WTC11 (cell line): ENCODE measurements at regions not wholly inside any gene's neighbourhood (a gene's known extent, or its start where the extent isn't known, plus 50 kb on each side); places are given as distances from the start of the nearest gene placed in this dataset.

ENCODE experiments used
- JUN ChIP-seq: sonication (generic); formaldehyde crosslinking; IDR thresholded peaks from 2 replicates; pipeline ENCODE4 v1.8.0; 2023; ENCODE audit warnings: mild to moderate bottlenecking, missing genetic modification reagents
- KAT7 ChIP-seq: sonication (generic); formaldehyde crosslinking; IDR thresholded peaks from 2 replicates; pipeline ENCODE4 v1.8.1; 2023; ENCODE audit warnings: missing genetic modification reagents, mild to moderate bottlenecking, borderline replicate concordance
- MYBL2 ChIP-seq: sonication (generic); formaldehyde crosslinking; IDR thresholded peaks from 2 replicates; pipeline ENCODE4 v1.8.1; 2023; ENCODE audit warnings: mild to moderate bottlenecking, moderate library complexity, missing genetic modification reagents
- RELA ChIP-seq: sonication (generic); formaldehyde crosslinking; IDR thresholded peaks from 2 replicates; pipeline ENCODE4 v1.8.1; 2022; ENCODE audit warnings: missing genetic modification reagents, mild to moderate bottlenecking, borderline replicate concordance
- TF ChIP-seq, protein P1 (sequence below): fragments of 200-600 bp; IDR thresholded peaks from 2 replicates; pipeline ENCODE4 v1.8.0; 2022; ENCODE audit warnings: antibody characterized with exemption
- TF ChIP-seq, protein P2 (sequence below): sonication (generic); formaldehyde crosslinking; IDR thresholded peaks from 2 replicates; pipeline ENCODE4 v1.8.1; 2023; ENCODE audit warnings: mild to moderate bottlenecking, missing genetic modification reagents
- TF ChIP-seq, protein P3 (sequence below): sonication (generic); formaldehyde crosslinking; IDR thresholded peaks from 2 replicates; pipeline ENCODE4 v1.8.0; 2022; ENCODE audit warnings: mild to moderate bottlenecking, missing genetic modification reagents
- TF ChIP-seq, protein P4 (sequence below): sonication (generic); formaldehyde crosslinking; IDR thresholded peaks from 2 replicates; pipeline ENCODE4 v1.8.1; 2022; ENCODE audit warnings: missing genetic modification reagents, borderline replicate concordance
- TF ChIP-seq, protein P5 (sequence below): sonication (generic); formaldehyde crosslinking; IDR thresholded peaks from 2 replicates; pipeline ENCODE4 v1.8.1; 2023; ENCODE audit warnings: mild to moderate bottlenecking, moderate library complexity, missing genetic modification reagents

DNA sequence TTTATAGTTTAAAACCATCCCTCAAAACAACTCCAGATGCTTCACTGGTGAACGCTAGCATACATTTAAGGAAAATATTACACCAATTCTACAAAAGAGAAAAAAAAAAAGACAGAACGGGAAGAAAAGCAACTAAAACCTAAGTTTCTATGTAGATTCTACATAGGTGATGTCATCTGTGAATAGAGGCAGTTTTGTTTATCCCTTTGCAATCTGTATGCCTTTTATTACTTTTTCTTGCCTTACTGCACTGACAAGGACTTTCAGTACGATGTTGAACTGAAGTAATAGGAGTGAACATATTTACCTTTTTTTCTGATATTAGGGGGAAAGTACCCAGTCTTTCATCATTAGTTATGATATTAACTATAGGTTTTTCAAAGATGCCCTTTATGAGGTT lies 101.7 kb upstream of the HAO2 start:
- TF ChIP-seq RELA (CRISPR knock-in tag) (no peak), JUN (CRISPR knock-in tag) (no peak), KAT7 (CRISPR knock-in tag) (no peak), MYBL2 (CRISPR knock-in tag) (no peak)
- TF ChIP-seq, protein P1, sequence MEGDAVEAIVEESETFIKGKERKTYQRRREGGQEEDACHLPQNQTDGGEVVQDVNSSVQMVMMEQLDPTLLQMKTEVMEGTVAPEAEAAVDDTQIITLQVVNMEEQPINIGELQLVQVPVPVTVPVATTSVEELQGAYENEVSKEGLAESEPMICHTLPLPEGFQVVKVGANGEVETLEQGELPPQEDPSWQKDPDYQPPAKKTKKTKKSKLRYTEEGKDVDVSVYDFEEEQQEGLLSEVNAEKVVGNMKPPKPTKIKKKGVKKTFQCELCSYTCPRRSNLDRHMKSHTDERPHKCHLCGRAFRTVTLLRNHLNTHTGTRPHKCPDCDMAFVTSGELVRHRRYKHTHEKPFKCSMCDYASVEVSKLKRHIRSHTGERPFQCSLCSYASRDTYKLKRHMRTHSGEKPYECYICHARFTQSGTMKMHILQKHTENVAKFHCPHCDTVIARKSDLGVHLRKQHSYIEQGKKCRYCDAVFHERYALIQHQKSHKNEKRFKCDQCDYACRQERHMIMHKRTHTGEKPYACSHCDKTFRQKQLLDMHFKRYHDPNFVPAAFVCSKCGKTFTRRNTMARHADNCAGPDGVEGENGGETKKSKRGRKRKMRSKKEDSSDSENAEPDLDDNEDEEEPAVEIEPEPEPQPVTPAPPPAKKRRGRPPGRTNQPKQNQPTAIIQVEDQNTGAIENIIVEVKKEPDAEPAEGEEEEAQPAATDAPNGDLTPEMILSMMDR: no peak
- TF ChIP-seq, protein P2, sequence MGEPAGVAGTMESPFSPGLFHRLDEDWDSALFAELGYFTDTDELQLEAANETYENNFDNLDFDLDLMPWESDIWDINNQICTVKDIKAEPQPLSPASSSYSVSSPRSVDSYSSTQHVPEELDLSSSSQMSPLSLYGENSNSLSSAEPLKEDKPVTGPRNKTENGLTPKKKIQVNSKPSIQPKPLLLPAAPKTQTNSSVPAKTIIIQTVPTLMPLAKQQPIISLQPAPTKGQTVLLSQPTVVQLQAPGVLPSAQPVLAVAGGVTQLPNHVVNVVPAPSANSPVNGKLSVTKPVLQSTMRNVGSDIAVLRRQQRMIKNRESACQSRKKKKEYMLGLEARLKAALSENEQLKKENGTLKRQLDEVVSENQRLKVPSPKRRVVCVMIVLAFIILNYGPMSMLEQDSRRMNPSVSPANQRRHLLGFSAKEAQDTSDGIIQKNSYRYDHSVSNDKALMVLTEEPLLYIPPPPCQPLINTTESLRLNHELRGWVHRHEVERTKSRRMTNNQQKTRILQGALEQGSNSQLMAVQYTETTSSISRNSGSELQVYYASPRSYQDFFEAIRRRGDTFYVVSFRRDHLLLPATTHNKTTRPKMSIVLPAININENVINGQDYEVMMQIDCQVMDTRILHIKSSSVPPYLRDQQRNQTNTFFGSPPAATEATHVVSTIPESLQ: no peak
- TF ChIP-seq, protein P3, sequence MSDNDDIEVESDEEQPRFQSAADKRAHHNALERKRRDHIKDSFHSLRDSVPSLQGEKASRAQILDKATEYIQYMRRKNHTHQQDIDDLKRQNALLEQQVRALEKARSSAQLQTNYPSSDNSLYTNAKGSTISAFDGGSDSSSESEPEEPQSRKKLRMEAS (CRISPR knock-in tag): no peak
- TF ChIP-seq, protein P4, sequence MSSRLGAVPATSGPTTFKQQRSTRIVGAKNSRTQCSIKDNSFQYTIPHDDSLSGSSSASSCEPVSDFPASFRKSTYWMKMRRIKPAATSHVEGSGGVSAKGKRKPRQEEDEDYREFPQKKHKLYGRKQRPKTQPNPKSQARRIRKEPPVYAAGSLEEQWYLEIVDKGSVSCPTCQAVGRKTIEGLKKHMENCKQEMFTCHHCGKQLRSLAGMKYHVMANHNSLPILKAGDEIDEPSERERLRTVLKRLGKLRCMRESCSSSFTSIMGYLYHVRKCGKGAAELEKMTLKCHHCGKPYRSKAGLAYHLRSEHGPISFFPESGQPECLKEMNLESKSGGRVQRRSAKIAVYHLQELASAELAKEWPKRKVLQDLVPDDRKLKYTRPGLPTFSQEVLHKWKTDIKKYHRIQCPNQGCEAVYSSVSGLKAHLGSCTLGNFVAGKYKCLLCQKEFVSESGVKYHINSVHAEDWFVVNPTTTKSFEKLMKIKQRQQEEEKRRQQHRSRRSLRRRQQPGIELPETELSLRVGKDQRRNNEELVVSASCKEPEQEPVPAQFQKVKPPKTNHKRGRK: no peak
- TF ChIP-seq, protein P5, sequence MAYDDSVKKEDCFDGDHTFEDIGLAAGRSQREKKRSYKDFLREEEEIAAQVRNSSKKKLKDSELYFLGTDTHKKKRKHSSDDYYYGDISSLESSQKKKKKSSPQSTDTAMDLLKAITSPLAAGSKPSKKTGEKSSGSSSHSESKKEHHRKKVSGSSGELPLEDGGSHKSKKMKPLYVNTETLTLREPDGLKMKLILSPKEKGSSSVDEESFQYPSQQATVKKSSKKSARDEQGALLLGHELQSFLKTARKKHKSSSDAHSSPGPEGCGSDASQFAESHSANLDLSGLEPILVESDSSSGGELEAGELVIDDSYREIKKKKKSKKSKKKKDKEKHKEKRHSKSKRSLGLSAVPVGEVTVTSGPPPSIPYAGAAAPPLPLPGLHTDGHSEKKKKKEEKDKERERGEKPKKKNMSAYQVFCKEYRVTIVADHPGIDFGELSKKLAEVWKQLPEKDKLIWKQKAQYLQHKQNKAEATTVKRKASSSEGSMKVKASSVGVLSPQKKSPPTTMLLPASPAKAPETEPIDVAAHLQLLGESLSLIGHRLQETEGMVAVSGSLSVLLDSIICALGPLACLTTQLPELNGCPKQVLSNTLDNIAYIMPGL: no peak
